Fibroblast of lung (primary cell): ENCODE measurements at regions not wholly inside any gene's neighbourhood (a gene's known extent, or its start where the extent isn't known, plus 50 kb on each side); places are given as distances from the start of the nearest gene placed in this dataset.

ENCODE experiments used
- EZH2 ChIP-seq: IDR thresholded peaks from 2 replicates; pipeline ENCODE4 v1.5.1; 2012; ENCODE audit warnings: low read length, control low read depth, mild to moderate bottlenecking; ENCODE audit errors: missing control alignments
- TF ChIP-seq, protein P1 (sequence below), 2 donors: IDR thresholded peaks in 1 of 2; conservative IDR thresholded peaks in 1 of 2; 1 replicate in 1 of 2; 2 replicates in 1 of 2; pipeline ENCODE4 v1.5.1; 2011 to 2012; ENCODE audit warnings: low read length in 2 of 2, control low read depth in 1 of 2, inconsistent platforms in 1 of 2, low read depth in 1 of 2, mild to moderate bottlenecking in 1 of 2

DNA sequence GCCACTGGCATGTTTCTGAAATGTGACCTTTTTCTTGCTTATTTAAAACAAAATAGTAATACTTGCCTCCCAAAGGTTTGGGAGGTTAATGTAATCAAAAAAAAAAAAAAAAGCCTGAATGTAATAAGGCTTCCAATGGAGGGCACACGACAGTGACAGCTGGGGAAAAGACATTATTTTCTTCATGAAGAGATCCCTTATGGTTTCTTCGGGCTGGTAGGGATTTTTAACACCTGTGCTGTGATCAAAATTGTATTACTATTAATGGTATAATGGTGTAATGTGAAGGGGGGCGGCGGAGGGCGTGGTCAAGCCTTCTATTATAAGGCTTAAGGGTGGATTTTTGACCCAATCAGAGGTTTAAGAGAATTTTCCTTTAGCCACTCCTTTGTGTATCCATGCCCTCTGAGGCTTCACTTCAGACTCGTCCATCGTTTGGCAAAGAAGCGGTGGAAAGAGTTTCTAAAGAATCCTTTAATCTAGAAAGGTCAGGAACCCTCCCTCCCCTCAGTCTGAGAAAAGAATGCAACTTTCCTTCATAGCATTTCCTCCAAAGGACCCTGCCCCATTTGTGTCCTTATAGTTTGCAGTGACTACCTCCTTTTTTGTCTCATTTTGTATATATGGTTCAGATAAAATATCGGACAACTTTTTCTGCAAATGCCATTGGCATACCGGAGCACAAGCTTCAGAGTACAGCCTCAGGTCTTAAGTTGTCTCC is 89.5 kb upstream of the CHD2 start:
- TF ChIP-seq, protein P1, sequence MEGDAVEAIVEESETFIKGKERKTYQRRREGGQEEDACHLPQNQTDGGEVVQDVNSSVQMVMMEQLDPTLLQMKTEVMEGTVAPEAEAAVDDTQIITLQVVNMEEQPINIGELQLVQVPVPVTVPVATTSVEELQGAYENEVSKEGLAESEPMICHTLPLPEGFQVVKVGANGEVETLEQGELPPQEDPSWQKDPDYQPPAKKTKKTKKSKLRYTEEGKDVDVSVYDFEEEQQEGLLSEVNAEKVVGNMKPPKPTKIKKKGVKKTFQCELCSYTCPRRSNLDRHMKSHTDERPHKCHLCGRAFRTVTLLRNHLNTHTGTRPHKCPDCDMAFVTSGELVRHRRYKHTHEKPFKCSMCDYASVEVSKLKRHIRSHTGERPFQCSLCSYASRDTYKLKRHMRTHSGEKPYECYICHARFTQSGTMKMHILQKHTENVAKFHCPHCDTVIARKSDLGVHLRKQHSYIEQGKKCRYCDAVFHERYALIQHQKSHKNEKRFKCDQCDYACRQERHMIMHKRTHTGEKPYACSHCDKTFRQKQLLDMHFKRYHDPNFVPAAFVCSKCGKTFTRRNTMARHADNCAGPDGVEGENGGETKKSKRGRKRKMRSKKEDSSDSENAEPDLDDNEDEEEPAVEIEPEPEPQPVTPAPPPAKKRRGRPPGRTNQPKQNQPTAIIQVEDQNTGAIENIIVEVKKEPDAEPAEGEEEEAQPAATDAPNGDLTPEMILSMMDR (conservative IDR thresholded peaks at IDR 0.05 in 1 of 2, IDR thresholded peaks at IDR 0.05 in 1 of 2; ENCODE audit: low read depth in 1 of 2, low read length in 2 of 2) = no peak
- TF ChIP-seq EZH2 = no peak
